ENCODE measurements at regions not wholly inside any gene's neighbourhood (a gene's known extent, or its start where the extent isn't known, plus 50 kb on each side); places are given as distances from the start of the nearest gene placed in this dataset.

GRCh38 chr20:12464036-12464435 is 544.7 kb upstream of the SPTLC3 start:
- no peak overlapping the region for H3K4me2 ChIP-seq (ENCODE audit: extremely low read depth, insufficient read depth, low read length)
- no peak overlapping the region for H3K9ac ChIP-seq (ENCODE audit: insufficient read depth, low read length)
- H3K27ac ChIP-seq (ENCODE audit: insufficient read depth, low read length), result no peak overlapping the region
- no peak overlapping the region for H3K4me3 ChIP-seq (replicated peaks in 1 of 4; ENCODE audit: control extremely low read depth in 1 of 4, insufficient read depth in 1 of 4, low read depth in 3 of 4, low read length in 4 of 4)
- no peaks in the 10 kb centered on the region for H4K20me1 ChIP-seq (ENCODE audit: control insufficient read depth, extremely low read depth, insufficient read depth, low read length)
- no peaks in the 10 kb centered on the region for H3K9me3 ChIP-seq (ENCODE audit: control insufficient read depth, insufficient read depth, low read depth, low read length)
- H3K27me3 ChIP-seq (ENCODE audit: control insufficient read depth, insufficient read depth, low read length), result no peaks in the 10 kb centered on the region
- TF ChIP-seq CTCF (conservative IDR thresholded peaks at IDR 0.05 in 1 of 2, IDR thresholded peaks at IDR 0.05 in 1 of 2; ENCODE audit: low read depth in 1 of 2, low read length in 2 of 2), result no peak
- no peak for TF ChIP-seq EZH2 (IDR thresholded peaks at IDR 0.05; ENCODE audit: low read length, missing control alignments)
- H3K79me2 ChIP-seq (ENCODE audit: control insufficient read depth, insufficient read depth, low read length), result no peaks in the 10 kb centered on the region
- DNase-seq (ENCODE audit: low read depth in 2 of 2), result no peak
- no peaks in the 10 kb centered on the region for H3K4me1 ChIP-seq (ENCODE audit: control insufficient read depth, extremely low read depth, insufficient read depth, low read length)
- no peak overlapping the region for H2AFZ ChIP-seq (ENCODE audit: low read length)
- H3K36me3 ChIP-seq (ENCODE audit: control insufficient read depth, insufficient read depth, low read length), result no peaks in the 10 kb centered on the region

GRCh38 chr20:12466915-12467314 is 541.9 kb upstream of the SPTLC3 start:
- Histone ChIP-seq H3K4me1 (ENCODE audit: control insufficient read depth, extremely low read depth, insufficient read depth, low read length) (no peaks in the 10 kb centered on the region), H3K4me3 (replicated peaks in 1 of 4; ENCODE audit: control extremely low read depth in 1 of 4, insufficient read depth in 1 of 4, low read depth in 3 of 4, low read length in 4 of 4) (no peak overlapping the region), H3K36me3 (ENCODE audit: control insufficient read depth, insufficient read depth, low read length) (no peaks in the 10 kb centered on the region), H3K9me3 (ENCODE audit: control insufficient read depth, insufficient read depth, low read depth, low read length) (no peaks in the 10 kb centered on the region), H4K20me1 (ENCODE audit: control insufficient read depth, extremely low read depth, insufficient read depth, low read length) (no peaks in the 10 kb centered on the region), H3K79me2 (ENCODE audit: control insufficient read depth, insufficient read depth, low read length) (no peaks in the 10 kb centered on the region), H3K9ac (ENCODE audit: insufficient read depth, low read length) (no peak overlapping the region), H2AFZ (ENCODE audit: low read length) (no peak overlapping the region), H3K4me2 (ENCODE audit: extremely low read depth, insufficient read depth, low read length) (no peak overlapping the region), H3K27me3 (ENCODE audit: control insufficient read depth, insufficient read depth, low read length) (no peaks in the 10 kb centered on the region), H3K27ac (ENCODE audit: insufficient read depth, low read length) (no peak overlapping the region)
- DNase-seq (ENCODE audit: low read depth in 2 of 2), result no peak
- TF ChIP-seq CTCF (conservative IDR thresholded peaks at IDR 0.05 in 1 of 2, IDR thresholded peaks at IDR 0.05 in 1 of 2; ENCODE audit: low read depth in 1 of 2, low read length in 2 of 2) (no peak), EZH2 (IDR thresholded peaks at IDR 0.05; ENCODE audit: low read length, missing control alignments) (no peak)

DNA sequence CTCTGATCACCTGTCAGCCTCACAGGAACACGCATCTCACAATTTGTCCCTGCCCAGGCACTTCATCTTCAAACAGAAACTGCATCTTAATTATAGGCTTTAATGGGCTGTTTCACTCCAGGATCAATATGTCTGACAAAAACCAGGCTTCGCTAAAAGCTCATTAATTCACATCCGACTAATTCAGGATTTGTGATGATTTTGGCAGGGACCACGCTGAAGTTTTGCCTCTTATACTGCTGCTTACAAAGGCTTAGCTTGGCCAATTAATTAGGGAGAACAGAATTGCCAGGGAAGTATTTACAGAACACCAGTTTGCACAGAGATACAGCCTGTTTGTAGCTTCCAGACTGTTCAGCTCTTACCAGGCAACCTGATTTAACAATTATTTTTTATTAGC is 541.0 kb upstream of the SPTLC3 start:
- H4K20me1 ChIP-seq (ENCODE audit: control insufficient read depth, extremely low read depth, insufficient read depth, low read length), result no peaks in the 10 kb centered on the region
- H3K9me3 ChIP-seq (ENCODE audit: control insufficient read depth, insufficient read depth, low read depth, low read length), result no peaks in the 10 kb centered on the region
- H3K27ac ChIP-seq (ENCODE audit: insufficient read depth, low read length), result no peak overlapping the region
- H3K36me3 ChIP-seq (ENCODE audit: control insufficient read depth, insufficient read depth, low read length), result no peaks in the 10 kb centered on the region
- H3K9ac ChIP-seq (ENCODE audit: insufficient read depth, low read length), result no peak overlapping the region
- TF ChIP-seq CTCF (conservative IDR thresholded peaks at IDR 0.05 in 1 of 2, IDR thresholded peaks at IDR 0.05 in 1 of 2; ENCODE audit: low read depth in 1 of 2, low read length in 2 of 2) (no peak), EZH2 (IDR thresholded peaks at IDR 0.05; ENCODE audit: low read length, missing control alignments) (no peak)
- no peaks in the 10 kb centered on the region for H3K4me1 ChIP-seq (ENCODE audit: control insufficient read depth, extremely low read depth, insufficient read depth, low read length)
- no peak overlapping the region for H3K4me3 ChIP-seq (replicated peaks in 1 of 4; ENCODE audit: control extremely low read depth in 1 of 4, insufficient read depth in 1 of 4, low read depth in 3 of 4, low read length in 4 of 4)
- no peaks in the 10 kb centered on the region for H3K27me3 ChIP-seq (ENCODE audit: control insufficient read depth, insufficient read depth, low read length)
- H3K4me2 ChIP-seq (ENCODE audit: extremely low read depth, insufficient read depth, low read length), result no peak overlapping the region
- H2AFZ ChIP-seq (ENCODE audit: low read length), result no peak overlapping the region
- no peak for DNase-seq (ENCODE audit: low read depth in 2 of 2)
- H3K79me2 ChIP-seq (ENCODE audit: control insufficient read depth, insufficient read depth, low read length), result no peaks in the 10 kb centered on the region
